Right lobe of liver (tissue), 4 donors: ENCODE measurements at regions not wholly inside any gene's neighbourhood (a gene's known extent, or its start where the extent isn't known, plus 50 kb on each side); places are given as distances from the start of the nearest gene placed in this dataset.

Experiments used
- POLR2A ChIP-seq: fragments of 450-650 bp; IDR thresholded peaks from one replicate; pipeline ENCODE4 v1.6.1; 2017; ENCODE audit warnings: antibody characterized with exemption, mild to moderate bottlenecking
- TF ChIP-seq, protein P1 (sequence below), 4 donors: fragments of 200-600 bp in 3 of 4; fragments of 450-650 bp in 1 of 4; IDR thresholded peaks; one replicate each; pipeline versions ENCODE4 v1.5.1 to v1.8.0; 2016 to 2022; ENCODE audit warnings: antibody characterized with exemption in 4 of 4, mild to moderate bottlenecking in 2 of 4
- donor health status: DM: no; HTN: no; CAD: no.
- donor health status: DM: no; HTN: no; CAD: no.
- donor health status: DM: no; HTN: yes; CAD: no.

DNA sequence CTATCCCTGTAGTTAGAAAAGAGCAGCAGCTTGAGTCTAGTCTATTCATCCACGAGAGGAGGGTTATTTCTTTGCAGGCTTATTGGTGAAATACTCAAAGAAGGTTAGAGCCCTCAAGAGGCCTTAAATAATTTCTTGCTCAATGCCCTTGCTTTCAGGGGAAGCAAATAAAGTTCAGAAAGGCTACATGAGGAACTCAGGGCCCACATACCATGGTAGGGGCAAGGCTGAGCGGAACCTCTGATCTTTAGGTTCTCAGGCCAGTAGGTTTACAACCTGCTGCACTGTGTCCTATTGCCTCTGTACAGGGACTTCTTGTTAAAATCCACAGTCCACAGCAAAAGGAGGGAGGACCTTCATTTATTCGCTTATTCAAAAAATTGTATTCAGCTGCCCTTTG, 101.7 kb downstream of the ADAMTS15 start:
- TF ChIP-seq, protein P1, sequence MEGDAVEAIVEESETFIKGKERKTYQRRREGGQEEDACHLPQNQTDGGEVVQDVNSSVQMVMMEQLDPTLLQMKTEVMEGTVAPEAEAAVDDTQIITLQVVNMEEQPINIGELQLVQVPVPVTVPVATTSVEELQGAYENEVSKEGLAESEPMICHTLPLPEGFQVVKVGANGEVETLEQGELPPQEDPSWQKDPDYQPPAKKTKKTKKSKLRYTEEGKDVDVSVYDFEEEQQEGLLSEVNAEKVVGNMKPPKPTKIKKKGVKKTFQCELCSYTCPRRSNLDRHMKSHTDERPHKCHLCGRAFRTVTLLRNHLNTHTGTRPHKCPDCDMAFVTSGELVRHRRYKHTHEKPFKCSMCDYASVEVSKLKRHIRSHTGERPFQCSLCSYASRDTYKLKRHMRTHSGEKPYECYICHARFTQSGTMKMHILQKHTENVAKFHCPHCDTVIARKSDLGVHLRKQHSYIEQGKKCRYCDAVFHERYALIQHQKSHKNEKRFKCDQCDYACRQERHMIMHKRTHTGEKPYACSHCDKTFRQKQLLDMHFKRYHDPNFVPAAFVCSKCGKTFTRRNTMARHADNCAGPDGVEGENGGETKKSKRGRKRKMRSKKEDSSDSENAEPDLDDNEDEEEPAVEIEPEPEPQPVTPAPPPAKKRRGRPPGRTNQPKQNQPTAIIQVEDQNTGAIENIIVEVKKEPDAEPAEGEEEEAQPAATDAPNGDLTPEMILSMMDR (IDR thresholded peaks at IDR 0.05), result no peak
- no peak for TF ChIP-seq POLR2A
